Lung (tissue), 11 donors: ENCODE measurements at regions not wholly inside any gene's neighbourhood (a gene's known extent, or its start where the extent isn't known, plus 50 kb on each side); places are given as distances from the start of the nearest gene placed in this dataset.

ENCODE experiments used
- ATAC-seq: fragments of 200-7000 bp; cut with Tn5 transposase; one replicate; pipeline ENCODE4 v1.9.1; 2020; ENCODE audit warnings: moderate number of reproducible peaks; ENCODE audit not compliant: insufficient read depth, low FRiP score
- DNase-seq, 3 donors: peaks; one replicate each; pipeline ENCODE4 v3.0.0-alpha.2; 2013 to 2017
- H3K27ac ChIP-seq, 2 donors: one replicate each; pipeline ENCODE4 v1.5.1; 2013; ENCODE audit warnings: mild to moderate bottlenecking in 2 of 2, moderate library complexity in 2 of 2, control low read depth in 1 of 2, inconsistent platforms in 1 of 2, low read depth in 1 of 2, low read length in 1 of 2
- H3K27me3 ChIP-seq, 3 donors: one replicate each; pipeline ENCODE4 v1.5.1; 2013; ENCODE audit warnings: low read length in 2 of 3; ENCODE audit not compliant: control insufficient read depth in 3 of 3, insufficient read depth in 3 of 3
- H3K36me3 ChIP-seq, 4 donors: one replicate each; pipeline ENCODE4 v1.5.1; 2013; ENCODE audit warnings: low read length in 4 of 4, mild to moderate bottlenecking in 1 of 4, moderate library complexity in 1 of 4; ENCODE audit not compliant: control insufficient read depth in 4 of 4, insufficient read depth in 4 of 4
- H3K4me1 ChIP-seq, 5 donors: one replicate each; pipeline ENCODE4 v1.5.1; 2013; ENCODE audit warnings: low read length in 5 of 5, mild to moderate bottlenecking in 2 of 5, moderate library complexity in 1 of 5; ENCODE audit not compliant: control insufficient read depth in 5 of 5, insufficient read depth in 5 of 5
- H3K4me3 ChIP-seq: one replicate; pipeline ENCODE4 v1.5.1; 2013; ENCODE audit warnings: mild to moderate bottlenecking, control low read depth, moderate library complexity
- H3K9ac ChIP-seq, 2 donors: one replicate each; pipeline ENCODE4 v1.5.1; 2013; ENCODE audit warnings: low read length in 2 of 2, control low read depth in 1 of 2; ENCODE audit not compliant: insufficient read depth in 1 of 2
- H3K9me3 ChIP-seq, 4 donors: one replicate each; pipeline ENCODE4 v1.5.1; 2013; ENCODE audit warnings: low read length in 3 of 4, mild to moderate bottlenecking in 1 of 4, moderate library complexity in 1 of 4; ENCODE audit not compliant: control insufficient read depth in 4 of 4, insufficient read depth in 3 of 4
- CTCF ChIP-seq: IDR thresholded peaks from 2 replicates; pipeline ENCODE4 v1.5.1; 2012; ENCODE audit warnings: mild to moderate bottlenecking; ENCODE audit errors: control extremely low read depth, extremely low read depth
- WGBS, 2 donors: extraction: QIAGEN DNeasy Blood & Tissue Kit; methylation state at CpG; one replicate each; pipeline ENCODE4 v1.1.7; 2013; 5-methylcytosine and 5-hydroxymethylcytosine counted together
- donor health status: control.
- donor health status: control.
- donor health status: Bipolar disorder and iron deficiency.
- donor health status: healthy.
- donor health status: DM: yes; HTN: yes; CAD: no.

GRCh38 chr10:43976292-43976691 lies 327.6 kb upstream of the ZNF32 start:
- WGBS, 2 donors: 41 to 74% methylated on average over 1 of the region's 1 CpG
- ATAC-seq: no peak
- no peaks in the 10 kb centered on the region for H3K27me3 ChIP-seq
- H3K4me1 ChIP-seq: peaks cover 0 to 13% (median 8%) of the 10 kb centered on the region in 5 donors
- no peak overlapping the region for H3K27ac ChIP-seq
- no peak for DNase-seq
- TF ChIP-seq CTCF: no peak
- no peak overlapping the region for H3K4me3 ChIP-seq
- peaks cover 0 to 2% (median 0%) of the 10 kb centered on the region in 4 donors for H3K9me3 ChIP-seq
- H3K36me3 ChIP-seq: no peaks in the 10 kb centered on the region
- H3K9ac ChIP-seq: no peak overlapping the region

GRCh38 chr10:43973801-43974200 lies 325.1 kb upstream of the ZNF32 start:
- Histone ChIP-seq H3K9me3 (peaks cover 0 to 2% (median 0%) of the 10 kb centered on the region in 4 donors), H3K27me3 (no peaks in the 10 kb centered on the region), H3K4me3 (no peak overlapping the region), H3K9ac (no peak overlapping the region), H3K36me3 (no peaks in the 10 kb centered on the region), H3K27ac (no peak overlapping the region), H3K4me1 (peaks cover 0 to 1% (median 0%) of the 10 kb centered on the region in 5 donors)
- no peak for ATAC-seq
- no peak for TF ChIP-seq CTCF
- no peak for DNase-seq
- 88 to 93% methylated on average over 3 of the region's 3 CpGs for WGBS, 2 donors

GRCh38 chr10:43972976-43973647 lies 324.4 kb upstream of the ZNF32 start:
- H3K27me3 ChIP-seq: no peaks in the 10 kb centered on the region
- no peak overlapping the region for H3K27ac ChIP-seq
- peaks cover 0 to 1% (median 0%) of the 10 kb centered on the region in 5 donors for H3K4me1 ChIP-seq
- ATAC-seq (no peak), DNase-seq (no peak)
- H3K9ac ChIP-seq: no peak overlapping the region
- WGBS, 2 donors: 91 to 93% methylated on average over 10 of the region's 10 CpGs
- no peaks in the 10 kb centered on the region for H3K36me3 ChIP-seq
- H3K9me3 ChIP-seq: peaks cover 0 to 2% (median 0%) of the 10 kb centered on the region in 4 donors
- TF ChIP-seq CTCF: no peak
- H3K4me3 ChIP-seq: no peak overlapping the region

- TF ChIP-seq CTCF: no peak
- Histone ChIP-seq H3K36me3 (no peaks in the 10 kb centered on the region), H3K9ac (no peak overlapping the region), H3K27ac (no peak overlapping the region), H3K9me3 (peaks cover 0 to 2% (median 0%) of the 10 kb centered on the region in 4 donors), H3K27me3 (no peaks in the 10 kb centered on the region), H3K4me1 (peaks cover 0 to 1% (median 0%) of the 10 kb centered on the region in 5 donors), H3K4me3 (no peak overlapping the region)
- ATAC-seq (no peak), DNase-seq (no peak)
- 93 to 95% methylated on average over 8 of the region's 8 CpGs for WGBS, 2 donors
These were observed 323.3 kb upstream of the ZNF32 start for GRCh38 chr10:43971981-43972380.
